Stimulated activated CD8-positive, alpha-beta memory T cell treated with anti-CD3 and anti-CD28 coated beads, Interleukin-7, amount 100 ng/mL, for 1 hour (primary cell): ENCODE measurements at regions not wholly inside any gene's neighbourhood (a gene's known extent, or its start where the extent isn't known, plus 50 kb on each side); places are given as distances from the start of the nearest gene placed in this dataset.
"Not testable (repeated sequence)": the region's sequence is repeated elsewhere in the genome, so short reads cannot be mapped to it uniquely, and the experiment has no call there.

Experiments used
- DNase-seq, 2 donors: peaks; one replicate each; pipeline ENCODE4 v3.0.0-alpha.2; 2020; ENCODE audit warnings: low read depth in 2 of 2

DNA sequence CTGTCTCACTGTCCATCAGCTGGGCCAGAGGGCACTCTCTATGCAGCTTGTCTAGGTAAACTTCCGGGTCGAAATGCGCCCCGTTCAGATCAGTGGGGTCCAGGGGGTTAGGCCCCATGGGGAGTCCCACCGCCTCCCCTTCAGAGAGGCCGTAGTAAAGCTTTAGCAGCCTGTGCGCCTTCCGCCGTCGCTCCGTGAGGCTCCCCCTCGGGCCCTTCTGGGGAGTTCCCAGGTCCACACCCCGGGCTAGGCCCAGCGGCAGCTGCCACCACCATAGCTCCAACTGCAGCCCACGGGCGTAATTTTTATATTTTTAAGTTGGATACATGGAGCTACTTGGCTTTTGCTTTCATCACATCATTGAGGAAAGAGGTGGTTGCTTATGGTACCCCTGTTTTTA is 73.7 kb upstream of the FRG2C start:
- DNase-seq, result not testable (repeated sequence)

- DNase-seq, result not testable (repeated sequence)
These were observed 59.7 kb upstream of the FRG2C start for GRCh38 chr3:75604286-75604934.

DNA sequence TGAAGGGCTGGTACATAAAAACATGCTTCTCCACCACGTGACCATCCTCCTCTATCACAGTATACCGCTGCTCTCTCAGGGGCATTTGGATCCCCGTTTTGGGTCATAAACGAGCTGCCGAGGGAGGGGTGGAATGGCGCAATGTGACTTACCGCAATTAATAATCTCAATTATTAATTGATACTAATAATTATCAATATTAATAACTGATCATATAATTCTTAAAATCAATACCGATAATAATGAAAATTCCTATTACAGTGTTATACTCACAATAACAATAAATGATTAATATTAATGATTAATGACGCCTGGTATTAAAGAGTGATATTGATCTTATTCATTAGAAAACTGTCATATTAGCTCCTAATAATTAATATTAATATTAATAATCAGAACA is 56.1 kb upstream of the FRG2C start:
- not testable (repeated sequence) for DNase-seq

DNA sequence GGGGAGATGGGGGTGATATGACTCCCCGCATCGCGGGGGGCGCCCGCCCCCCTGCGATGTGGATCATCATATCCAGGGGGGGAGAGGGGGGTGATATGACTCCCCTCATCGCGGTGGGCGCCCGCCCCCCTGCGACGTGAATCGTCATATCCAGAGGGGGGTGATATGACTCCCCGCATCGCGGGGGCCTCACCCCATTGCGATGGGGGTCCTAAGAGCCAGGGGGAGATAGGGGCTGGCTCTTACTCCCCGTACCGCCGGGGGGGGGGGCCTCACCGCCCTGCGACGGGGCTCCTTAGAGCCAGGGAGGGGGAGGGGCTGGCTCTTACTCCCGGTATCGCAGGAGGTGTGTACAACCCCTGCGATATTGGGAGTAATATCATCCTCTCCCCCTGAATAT is 54.5 kb upstream of the FRG2C start:
- DNase-seq, result not testable (repeated sequence)

DNA sequence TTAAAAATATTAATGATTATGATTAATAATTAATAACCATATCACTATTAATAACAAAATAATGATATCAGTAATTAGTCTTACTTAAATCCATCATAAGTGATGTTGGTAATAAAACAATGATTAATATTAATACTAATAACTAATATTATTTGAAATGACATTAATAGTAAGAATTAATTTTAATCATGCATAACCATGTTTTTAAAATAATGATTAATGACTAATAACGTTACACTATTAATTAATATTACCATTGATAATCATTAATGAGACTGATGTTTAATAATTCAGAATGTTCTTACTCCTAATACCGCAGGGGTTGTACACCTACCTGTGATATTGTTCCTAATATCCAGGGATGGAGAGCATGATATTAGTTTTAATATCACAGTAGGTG is 53.4 kb upstream of the FRG2C start:
- DNase-seq, result no peak

DNA sequence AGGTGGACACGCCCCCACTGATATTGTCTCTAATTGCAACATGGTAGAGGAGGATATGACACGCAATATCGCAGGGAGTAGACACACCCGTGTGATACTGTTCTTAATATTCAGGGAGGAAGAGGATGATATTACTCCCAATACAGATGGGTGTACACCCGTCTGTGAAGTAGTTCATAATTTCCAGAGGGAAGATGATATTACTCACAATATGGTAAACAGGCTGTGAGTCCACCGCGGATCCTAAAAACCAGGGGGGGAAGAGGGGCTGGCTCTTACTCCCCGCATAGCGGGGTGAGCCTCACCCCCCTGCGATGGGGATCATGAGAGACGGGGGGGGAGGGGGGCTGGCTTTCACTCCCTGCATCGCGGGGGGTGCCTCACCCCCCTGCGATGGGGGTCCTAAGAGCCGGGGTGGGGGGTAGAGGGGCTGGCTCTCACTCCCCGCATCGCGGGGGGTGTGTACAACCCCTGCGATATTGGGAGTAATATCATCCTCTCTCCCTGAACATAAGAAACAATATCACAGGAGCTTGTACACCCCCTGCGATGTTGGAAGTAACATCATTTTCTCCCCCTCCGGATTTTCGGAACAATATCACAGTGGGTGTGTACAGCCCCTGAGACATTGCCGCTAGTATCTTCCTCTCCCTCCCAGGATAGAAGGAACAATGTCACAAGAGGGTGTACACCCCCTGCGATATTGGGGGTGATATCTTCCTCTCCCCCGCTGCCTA is 52.2 kb upstream of the FRG2C start:
- not testable (repeated sequence) for DNase-seq
